ENCODE measurements at regions not wholly inside any gene's neighbourhood (a gene's known extent, or its start where the extent isn't known, plus 50 kb on each side); places are given as distances from the start of the nearest gene placed in this dataset.

DNA sequence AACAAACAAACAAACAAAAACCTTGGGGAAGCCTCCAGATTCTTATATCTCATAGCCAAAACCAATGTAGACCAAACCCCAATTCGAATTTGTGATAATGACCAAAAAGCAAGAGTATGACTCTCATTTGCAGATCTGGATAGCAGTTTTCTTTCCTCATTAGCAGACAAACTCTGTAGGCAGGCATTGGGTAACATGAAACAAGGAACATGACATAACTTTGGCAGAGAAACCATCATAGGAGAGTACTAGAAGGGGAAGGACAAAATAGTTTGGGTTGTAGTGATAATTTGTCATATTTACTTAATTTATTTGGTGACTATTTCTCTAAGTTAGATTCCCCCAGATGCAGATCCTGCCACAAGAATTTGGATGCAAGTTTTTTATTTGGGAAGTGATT, 187.8 kb downstream of the MID1IP1 start:
- TF ChIP-seq MXI1 (IDR thresholded peaks at IDR 0.05; ENCODE audit: borderline replicate concordance, low read depth, low read length) (no peak), USF2 (IDR thresholded peaks at IDR 0.05; ENCODE audit: low read depth, low read length) (no peak), FOS (IDR thresholded peaks at IDR 0.05; ENCODE audit: low read depth, low read length) (no peak), POLR2A (IDR thresholded peaks at IDR 0.05; ENCODE audit: low read depth, low read length) (no peak), RFX5 (IDR thresholded peaks at IDR 0.05; ENCODE audit: low read depth, low read length) (no peak), RAD21 (IDR thresholded peaks at IDR 0.05; ENCODE audit: low read length) (no peak), SMC3 (IDR thresholded peaks at IDR 0.05; ENCODE audit: low read depth, low read length) (no peak), MAZ (IDR thresholded peaks at IDR 0.05; ENCODE audit: borderline replicate concordance, low read depth, low read length) (no peak)
- TF ChIP-seq, protein P1, sequence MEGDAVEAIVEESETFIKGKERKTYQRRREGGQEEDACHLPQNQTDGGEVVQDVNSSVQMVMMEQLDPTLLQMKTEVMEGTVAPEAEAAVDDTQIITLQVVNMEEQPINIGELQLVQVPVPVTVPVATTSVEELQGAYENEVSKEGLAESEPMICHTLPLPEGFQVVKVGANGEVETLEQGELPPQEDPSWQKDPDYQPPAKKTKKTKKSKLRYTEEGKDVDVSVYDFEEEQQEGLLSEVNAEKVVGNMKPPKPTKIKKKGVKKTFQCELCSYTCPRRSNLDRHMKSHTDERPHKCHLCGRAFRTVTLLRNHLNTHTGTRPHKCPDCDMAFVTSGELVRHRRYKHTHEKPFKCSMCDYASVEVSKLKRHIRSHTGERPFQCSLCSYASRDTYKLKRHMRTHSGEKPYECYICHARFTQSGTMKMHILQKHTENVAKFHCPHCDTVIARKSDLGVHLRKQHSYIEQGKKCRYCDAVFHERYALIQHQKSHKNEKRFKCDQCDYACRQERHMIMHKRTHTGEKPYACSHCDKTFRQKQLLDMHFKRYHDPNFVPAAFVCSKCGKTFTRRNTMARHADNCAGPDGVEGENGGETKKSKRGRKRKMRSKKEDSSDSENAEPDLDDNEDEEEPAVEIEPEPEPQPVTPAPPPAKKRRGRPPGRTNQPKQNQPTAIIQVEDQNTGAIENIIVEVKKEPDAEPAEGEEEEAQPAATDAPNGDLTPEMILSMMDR (conservative IDR thresholded peaks at IDR 0.05; ENCODE audit: low read depth, low read length), result no peak

Measured in IMR-90 (cell line).